ENCODE measurements at regions not wholly inside any gene's neighbourhood (a gene's known extent, or its start where the extent isn't known, plus 50 kb on each side); places are given as distances from the start of the nearest gene placed in this dataset.

DNA sequence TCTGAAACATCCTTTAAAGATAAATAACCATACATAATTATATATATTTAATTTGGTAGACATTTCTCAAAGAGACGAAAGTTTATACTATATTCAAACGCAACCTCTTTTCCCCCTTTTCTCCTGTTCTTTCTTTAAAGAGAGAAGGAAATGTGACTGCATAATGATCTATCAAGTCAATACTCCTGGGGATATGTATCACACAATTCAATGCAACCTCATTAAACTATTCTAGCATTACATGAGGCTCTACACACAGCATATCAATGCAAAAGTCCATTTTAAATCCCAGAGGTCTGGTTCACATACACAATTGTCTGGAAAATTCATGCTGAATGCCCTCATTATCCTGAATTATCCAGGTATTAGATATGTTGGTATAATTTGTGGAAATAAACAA is 330.7 kb downstream of the LMX1A start:
- DNase-seq (ENCODE audit: low spot score), result no peak

DNA sequence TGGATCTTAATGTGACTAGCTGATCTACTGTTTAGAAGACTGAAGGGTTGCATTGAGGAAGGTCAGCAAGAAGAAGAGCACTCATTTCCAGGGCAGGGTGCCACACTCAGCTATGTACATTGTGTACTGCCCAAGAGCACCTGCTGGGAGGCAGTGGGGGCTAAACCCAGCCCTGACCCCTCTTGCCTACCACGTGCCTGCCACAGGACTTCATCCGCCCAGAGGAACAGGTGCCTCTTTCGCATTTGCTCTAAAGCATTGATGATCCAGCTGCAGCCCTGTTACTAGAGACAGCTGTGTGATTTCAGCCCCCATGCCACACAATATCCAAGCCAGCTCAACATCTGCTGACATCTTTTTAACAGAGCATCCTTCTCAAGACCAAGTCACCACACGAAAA is 341.8 kb downstream of the LMX1A start:
- DNase-seq (ENCODE audit: low spot score), result no peak

DNA sequence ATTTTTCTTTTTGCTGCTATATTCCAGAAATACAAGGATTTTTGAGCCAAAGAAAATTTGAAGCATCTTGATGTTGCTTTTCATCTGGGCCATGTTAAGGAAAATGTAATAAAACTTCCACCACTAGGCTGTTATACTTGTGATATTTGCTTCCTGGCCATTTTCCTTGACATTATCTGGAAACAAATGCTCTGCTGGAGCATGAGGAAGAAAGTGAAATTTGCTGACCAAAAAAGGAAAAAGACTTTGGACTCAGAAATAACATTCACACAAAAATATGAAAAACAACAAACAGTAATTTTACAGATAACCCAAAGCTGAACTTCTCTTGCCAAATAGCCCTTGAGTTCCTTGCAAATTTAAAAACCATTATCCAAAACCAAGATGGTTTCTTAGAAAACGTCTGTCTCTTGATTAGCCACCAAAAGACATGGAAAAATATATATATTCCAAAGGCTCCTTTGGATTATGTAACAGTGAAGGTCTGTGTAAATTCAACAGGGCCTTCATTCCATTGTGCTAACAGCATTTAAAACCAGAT is 344.5 kb downstream of the LMX1A start:
- DNase-seq (ENCODE audit: low spot score), result no peak

DNA sequence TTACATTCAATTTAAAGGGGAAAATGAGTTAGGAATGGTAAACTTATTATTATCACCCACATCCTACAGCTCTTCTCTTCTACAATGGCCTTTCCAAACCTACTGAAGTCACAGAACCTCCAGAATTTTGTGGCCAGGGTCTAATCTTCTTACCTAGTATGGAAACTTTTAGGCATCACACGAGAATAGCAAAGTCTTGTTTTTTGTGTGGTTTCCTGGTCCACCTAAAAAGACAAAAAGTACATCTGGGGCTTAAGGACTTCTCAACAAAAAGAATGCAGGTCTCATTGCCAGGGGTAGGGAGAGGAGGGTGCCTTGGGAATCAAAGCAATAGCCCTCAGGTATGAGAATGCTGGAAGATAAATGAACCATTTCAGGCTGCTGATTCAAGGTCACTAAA is 345.3 kb downstream of the LMX1A start:
- DNase-seq (ENCODE audit: low spot score), result no peak

DNA sequence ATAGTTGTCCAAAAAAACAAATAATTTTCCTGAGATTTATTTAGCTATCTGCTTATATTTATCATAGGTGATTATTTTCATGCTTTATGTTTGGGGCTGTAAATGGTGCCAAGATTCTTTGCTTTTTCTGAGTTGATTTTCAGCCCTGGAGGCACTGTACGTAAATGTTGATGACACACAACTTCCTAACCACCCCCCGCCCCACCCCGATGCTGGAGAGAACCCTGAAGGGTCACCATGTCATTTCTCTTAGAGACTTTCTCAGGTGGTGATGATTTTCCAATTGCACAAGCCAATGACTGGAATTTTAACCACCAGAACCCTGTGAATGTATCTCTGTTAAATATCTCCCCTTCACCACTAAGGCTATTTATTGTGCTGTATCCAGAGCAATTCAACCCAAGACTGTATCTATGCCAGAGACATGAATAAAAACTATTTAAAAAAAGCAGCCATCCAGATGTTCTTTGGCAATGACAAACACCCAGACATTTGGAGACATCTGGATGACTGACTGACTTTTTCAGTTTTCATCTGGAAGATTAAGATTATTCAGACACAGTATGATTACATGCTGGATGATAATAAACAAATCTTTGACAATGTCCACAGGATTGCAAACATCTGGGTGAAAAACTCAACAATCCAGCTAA is 346.0 kb downstream of the LMX1A start:
- no peak for DNase-seq (ENCODE audit: low spot score)

DNA sequence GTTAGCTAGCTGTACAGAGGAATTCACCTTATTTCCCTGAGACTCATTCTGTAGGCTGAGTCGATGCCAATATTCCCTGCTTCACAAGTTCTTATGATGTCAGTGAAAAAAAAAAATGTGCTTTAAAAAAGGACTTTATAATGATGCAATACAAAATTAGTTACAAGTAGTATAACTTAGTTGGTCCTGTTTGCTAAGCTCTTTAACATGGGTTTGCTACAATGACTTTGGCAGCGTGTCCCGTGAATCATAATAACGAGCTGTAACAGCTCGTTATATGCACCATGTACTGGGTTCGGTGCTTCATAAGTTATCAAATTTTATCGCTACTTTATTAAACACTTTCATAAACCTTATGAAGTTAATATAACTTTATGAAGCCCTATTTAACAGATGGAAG is 349.7 kb downstream of the LMX1A start:
- no peak for DNase-seq (ENCODE audit: low spot score)

DNA sequence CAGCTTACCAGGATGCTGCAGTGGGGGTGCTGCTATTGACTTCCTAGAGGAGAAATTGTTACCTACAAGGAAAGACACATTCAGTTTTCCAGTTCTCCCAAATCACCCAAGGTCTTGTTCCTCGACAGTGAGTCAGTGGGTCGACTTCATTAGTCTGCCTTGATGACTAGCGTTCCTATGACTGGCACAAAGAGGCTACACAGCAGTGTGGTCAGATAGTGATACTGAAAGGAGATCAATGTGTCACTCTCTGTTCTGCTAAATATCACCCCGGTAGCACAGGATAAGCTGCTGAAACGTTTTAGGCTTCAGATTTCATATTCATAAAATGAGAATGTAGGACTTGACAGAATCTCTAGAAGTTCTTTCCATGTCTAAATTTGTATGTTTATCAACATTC is 357.4 kb downstream of the LMX1A start:
- no peak for DNase-seq (ENCODE audit: low spot score)

DNA sequence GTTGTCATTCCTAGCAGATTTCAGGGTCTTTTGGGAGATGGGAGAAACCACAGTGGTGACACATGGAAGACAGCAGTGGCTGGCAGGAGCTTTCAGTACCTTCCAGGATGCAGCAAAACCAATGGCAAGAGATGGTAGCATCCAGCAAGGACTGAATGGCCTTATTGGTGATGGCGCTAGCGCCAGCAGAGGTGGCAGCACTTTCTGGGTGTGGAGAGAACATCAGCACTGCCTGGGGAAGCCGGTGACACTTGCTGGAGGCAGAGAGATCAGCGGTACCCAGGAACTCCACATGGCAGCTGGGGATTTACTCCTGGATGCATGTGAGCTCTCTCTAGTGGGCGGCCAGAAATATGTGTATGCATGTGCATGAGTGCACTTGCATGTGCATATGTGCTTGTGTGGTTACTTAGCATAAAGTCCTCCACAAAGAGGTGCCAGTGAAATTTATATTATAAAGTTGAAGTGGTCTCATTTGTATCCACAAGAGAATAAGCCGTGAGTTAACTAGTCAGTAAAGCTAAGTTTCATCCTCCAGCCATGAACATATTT is 364.7 kb downstream of the LMX1A start:
- no peak for DNase-seq (ENCODE audit: low spot score)

DNA sequence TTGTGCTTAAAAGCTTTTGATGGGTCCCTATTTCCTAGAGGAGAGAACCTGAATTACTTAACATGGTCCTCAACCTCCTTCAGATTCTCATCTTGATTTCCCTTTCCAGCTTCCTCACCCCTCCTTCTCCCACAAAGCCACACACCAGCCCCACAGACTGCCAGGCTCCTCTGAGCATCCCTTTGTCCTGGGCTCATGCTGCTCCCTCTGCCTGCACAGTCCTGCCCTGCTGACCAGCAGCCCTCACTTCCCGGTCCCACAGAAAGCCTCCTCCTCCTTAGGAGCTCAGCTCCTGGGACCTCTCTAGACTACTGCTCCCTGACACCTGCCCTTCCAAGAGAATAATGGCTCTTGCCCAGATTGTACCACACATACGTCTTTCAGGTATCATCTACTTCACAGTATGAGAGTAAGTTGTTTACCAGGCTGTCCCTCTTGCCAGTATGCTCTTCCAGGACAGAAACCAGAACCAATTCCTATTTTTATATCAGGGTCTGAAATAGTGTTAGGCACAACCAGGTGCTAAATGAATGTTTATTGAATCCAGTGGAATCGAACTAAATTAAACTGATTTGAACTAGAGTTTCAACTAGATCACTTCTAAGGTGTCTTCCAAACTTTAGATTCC is 373.4 kb downstream of the LMX1A start:
- no peak for DNase-seq (ENCODE audit: low spot score)

DNA sequence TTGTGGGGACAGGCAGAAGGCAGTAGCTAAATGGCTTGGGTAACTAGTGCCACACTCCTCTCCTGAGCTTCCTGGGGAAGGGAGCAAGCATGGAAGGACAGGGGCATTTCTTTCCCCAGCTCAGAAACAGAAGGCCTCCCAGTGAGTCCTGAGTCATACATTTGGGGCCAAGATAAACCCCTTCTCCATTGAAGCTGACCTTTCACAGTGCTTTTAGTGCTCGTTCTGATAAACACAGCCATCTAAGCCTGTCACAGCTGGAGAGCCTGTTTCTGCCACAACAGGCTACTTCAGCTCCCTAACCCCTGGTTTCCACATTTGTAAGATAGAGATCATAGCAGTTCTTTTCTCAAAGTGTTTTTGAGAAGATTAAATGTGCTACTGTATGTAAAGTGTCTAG is 374.0 kb downstream of the LMX1A start:
- DNase-seq (ENCODE audit: low spot score), result no peak

DNA sequence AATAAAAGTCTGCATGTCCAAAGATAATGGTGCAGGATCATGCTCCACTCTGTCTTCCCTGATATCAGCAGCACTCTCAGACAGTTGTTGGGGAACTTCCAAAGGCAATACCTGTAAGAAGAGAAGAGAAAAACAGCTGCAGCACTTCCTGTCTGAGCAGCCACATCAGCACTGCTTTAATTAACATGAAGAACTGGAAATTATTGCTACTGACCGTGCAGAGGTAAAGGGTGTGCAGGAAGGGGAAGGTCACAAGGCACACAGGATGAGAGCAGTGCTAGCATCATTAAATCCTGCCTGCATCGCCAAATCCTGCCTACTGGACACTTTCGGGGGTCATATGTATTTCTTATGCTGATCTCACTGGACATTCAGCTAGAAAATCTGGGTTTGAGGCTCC is 379.0 kb downstream of the LMX1A start:
- no peak for DNase-seq (ENCODE audit: low spot score)

DNA sequence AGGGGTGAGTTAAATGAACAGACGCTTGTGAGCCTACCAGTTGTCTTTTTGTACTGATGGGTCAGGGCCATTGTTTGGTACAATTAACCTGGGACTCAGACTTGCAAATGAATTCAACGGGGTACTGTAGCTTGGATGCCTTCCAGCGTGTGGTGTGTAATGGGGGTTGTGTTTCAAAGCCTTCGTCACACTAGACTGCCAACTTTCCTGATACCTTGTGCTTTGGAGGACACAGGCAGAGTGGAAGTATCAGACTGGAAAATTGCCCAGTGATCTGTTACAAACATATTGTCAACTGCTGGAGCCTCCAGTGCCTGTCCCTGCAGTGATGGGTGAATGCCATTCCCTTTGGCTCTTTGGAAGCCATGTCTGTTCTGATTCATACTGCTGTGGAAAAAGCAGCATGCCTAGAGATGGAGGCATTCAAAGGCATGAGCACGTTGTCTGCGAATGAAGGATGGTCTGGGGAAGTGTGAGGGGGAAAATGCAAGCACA is 384.5 kb downstream of the LMX1A start:
- no peak for DNase-seq (ENCODE audit: low spot score)

DNA sequence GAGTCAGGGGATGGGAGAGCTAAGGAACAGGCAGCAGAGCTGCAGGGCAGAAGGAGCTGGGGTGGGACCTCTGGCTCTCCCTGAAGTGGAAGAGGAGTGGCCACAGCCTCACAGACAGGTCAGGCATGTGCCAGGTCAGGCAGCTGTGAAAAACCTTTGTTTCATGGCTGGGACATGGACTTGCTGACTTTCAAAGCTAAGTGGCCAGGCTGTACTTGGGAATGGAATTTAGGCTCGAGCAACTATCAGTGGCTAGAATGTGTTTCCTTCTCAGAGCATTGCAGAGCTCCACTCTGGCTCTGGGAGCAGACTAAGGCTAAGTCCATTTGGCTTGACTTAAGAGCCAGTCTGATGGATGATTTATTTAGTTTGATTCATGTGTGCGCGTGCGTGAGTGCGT is 385.1 kb downstream of the LMX1A start:
- no peak for DNase-seq (ENCODE audit: low spot score)

DNA sequence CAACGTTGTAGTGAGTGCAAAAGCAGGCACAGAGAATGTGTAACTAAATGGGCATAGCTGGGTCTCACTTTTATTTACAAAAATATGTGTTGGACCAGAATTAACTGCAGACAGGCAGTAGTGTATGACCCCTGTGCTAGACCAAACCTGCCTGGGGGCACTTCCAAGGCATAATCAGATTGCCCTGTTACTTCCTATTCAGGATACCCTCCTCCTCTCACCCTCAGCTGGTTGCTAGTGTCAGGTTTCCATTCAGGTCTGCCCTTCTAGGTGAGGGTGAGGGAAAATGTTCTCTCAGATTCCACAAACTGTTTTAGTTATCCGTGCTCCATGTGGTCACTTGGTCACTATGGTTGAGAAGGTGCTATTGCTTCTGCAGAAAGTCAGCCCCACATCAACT is 387.3 kb downstream of the LMX1A start:
- no peak for DNase-seq (ENCODE audit: low spot score)

DNA sequence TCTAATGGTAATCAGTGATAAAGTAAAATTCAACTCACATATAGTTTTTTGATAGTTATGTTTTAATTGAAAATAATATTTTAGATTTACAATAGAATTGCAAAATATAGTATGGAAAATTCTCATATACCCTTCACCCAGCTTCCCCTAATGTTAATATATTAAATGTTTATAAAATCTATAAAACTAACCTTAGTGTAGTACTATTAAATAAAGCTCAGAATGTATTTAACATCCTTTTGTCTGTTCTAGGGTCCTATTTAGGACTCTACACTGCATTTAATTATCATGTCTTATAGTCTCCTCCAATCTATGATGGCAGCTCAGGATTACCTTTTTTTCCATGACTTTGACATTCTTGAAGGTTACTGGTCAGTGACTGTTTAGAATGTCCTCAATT is 389.2 kb downstream of the LMX1A start:
- DNase-seq (ENCODE audit: low spot score), result no peak

DNA sequence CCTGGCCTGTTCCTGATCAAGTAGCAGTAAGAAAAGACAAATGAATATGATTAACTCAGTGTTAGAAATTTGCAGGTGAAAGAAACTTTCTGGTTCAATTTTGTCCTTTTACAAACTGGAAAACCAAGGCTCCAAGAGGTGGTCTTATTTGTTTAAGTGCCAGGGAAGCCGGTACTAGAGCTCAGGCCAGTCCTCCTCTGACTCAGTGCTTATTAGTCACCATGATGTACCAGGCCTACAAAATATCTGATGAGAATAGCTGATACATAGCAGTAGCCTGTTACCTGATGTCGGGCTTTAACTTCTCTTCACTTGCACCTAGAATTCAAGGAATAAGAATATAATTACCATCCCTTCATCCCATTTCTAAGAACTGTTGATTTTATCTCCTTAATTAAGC is 394.8 kb downstream of the LMX1A start:
- no peak for DNase-seq (ENCODE audit: low spot score)

DNA sequence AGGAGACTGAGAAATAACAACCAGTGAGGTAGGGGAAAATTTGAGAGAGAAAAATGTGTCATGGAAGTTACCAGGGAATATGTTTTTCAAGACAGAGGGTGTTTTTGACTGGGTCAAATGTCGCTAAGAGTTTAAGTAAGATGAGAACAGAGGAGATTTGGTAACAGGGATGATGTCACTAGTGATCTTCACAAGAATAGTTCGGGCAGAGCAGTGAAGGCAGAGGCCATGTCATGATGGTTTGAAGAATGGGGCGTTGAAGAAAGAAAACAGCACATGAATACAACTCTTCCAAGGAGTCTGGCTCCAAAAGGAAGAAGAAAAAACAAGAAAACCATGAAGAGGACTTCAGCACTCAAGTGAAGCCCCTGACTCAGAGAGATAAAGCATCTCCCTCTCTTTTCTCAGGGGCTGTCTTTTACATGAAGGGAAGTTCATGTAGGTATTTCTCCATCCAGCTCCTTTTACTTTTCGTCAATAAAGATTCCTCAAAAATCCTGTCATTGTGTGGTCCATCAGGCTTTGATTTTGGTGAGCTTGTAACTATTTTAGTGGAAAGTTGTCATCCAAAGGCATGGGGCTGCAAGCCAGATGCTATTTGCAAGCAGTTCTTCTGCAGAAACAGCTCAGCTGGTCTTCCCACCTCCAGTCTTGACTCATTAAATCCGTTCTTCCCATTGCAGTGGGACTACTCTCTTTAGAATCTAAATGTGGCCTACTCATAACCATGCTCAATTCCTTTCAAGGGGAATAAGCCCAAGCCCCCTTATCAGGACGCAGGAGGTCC is 397.3 kb downstream of the LMX1A start:
- DNase-seq (ENCODE audit: low spot score), result no peak

DNA sequence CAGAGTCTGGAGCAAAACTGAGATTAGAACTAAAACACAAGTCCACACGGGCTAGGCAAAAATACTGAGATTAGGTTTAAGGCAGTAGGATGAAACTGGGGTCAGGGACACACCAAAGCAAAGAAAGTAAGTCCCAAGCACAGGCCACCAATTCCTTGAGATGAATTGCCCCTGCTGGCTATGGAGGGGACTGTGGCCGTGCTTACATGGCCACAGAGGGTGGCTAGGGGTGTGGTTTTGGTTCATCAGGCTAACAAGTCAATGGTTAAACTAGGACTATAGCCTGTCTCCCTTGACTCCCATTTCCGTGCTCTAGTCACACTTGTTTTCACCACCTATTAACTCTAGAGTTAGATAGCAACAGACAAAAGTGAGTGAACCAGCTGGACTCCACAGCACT is 394.8 kb downstream of the PBX1 start:
- no peak for DNase-seq (ENCODE audit: low spot score)

DNA sequence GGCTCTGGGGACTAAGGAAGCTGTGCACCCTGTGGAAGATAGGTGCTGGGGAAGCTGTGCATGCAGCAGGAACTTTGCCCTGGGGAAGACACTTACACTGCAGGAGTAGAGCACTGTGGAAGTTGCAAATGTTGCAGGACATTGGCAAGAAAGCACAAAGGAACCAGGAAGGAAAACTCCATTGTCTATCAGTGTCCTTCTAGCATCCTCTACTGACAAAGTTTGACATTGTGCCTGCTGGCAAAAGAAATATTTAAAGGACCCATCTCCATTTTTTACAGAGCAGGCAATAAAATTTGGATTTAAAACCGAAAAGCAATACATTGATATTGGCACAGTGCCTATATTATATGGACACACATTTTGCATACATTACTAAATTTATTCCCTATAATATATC is 394.1 kb downstream of the PBX1 start:
- no peak for DNase-seq (ENCODE audit: low spot score)

DNA sequence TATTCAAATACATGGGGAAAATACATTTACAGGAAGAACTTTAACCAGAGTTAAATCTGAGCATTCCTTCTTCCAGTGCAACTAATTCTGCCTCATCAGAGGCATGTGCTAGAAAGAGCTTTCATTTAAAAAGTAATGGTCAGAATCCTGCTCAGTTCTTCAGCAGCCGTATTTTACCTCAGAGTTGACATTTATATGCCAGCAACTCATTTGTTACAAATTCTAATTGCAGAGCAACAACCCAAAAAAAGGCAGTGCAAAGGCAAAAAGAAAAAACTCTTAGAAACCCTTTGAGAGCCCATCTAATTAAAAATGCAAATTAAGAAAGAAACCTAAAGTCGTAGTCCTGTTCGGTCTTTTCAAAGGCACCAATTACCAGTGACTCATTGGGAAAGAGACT is 392.5 kb downstream of the PBX1 start:
- no peak for DNase-seq (ENCODE audit: low spot score)

DNA sequence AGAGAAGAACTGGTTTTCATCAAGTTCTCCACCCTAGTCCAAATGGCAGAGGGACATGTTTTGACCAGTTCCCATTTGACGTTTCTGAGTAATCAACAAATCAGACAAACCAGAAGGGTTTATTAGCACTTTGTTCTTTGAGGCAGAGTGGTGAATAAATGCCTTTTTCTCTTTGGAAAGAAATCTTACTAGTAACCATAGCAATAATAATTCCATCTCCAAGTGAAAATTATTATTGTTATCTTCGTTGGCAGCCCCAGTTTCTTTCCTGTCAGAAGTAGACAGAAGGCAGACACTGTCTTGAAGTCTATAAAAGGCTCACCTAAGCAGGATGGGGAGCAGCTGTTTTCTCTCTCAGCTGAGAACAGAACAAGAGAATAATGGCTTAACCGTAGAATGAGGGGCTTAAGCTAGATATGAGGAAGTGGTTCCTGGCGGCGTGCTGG is 391.6 kb downstream of the PBX1 start:
- no peak for DNase-seq (ENCODE audit: low spot score)

DNA sequence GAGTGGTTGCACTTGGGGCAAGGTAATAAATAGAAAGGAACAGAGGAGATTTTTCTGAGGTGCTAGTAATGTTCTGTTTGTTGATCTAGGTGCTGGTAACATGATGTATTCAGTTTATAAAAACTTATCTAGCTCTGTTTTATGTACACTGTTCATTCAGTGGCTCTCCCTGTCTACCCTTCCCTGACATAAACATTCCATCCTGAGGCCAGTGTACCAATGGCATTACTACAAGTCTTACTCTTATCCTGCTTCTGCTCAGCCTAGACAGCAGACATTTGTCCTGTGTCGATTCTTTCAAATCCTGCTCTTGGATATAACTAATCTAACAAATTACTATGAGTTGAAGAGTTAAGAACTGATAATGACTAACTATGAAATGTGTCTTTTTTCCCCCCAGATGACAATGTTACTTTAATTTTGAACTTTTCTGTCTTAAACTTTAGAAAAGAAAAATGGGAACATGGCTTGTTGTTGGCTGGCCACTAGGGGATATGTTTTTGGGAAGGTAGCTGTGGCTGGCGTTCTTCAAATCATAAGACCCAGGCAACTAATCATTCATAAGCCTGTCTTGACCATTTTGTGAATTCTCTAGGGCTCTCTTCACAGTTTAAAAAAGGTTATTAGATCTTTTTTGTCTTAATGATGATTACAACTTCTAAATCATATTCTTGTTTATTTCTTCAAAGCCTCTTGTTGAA is 390.9 kb downstream of the PBX1 start:
- DNase-seq (ENCODE audit: low spot score), result no peak
